Left forelimb (tissue), 1 donor: ENCODE measurements at regions not wholly inside any gene's neighbourhood (a gene's known extent, or its start where the extent isn't known, plus 50 kb on each side); places are given as distances from the start of the nearest gene placed in this dataset.
"Not testable (repeated sequence)": the region's sequence is repeated elsewhere in the genome, so short reads cannot be mapped to it uniquely, and the experiment has no call there.

Experiments used
- DNase-seq: peaks from one replicate; pipeline ENCODE4 v3.0.0-alpha.2; 2018; ENCODE audit warnings: low spot score

- DNase-seq: no peak
Observed at GRCh38 chr9:94033383-94033782, 50.9 kb upstream of the PTPDC1 start.

GRCh38 chr9:94031946-94032345 lies 52.3 kb upstream of the PTPDC1 start:
- no peak for DNase-seq

GRCh38 chr9:94031380-94031779 lies 52.9 kb upstream of the PTPDC1 start:
- no peak for DNase-seq

- peak; percentile 90 for DNase-seq
Observed at GRCh38 chr9:94030318-94031179, 53.7 kb upstream of the PTPDC1 start.

GRCh38 chr9:94029932-94030317 lies 54.3 kb upstream of the PTPDC1 start:
- DNase-seq: no peak

GRCh38 chr9:94026816-94027215 lies 57.4 kb upstream of the PTPDC1 start:
- DNase-seq: no peak

- DNase-seq: not testable (repeated sequence)
Observed at GRCh38 chr9:94022476-94022875, 61.8 kb upstream of the PTPDC1 start.

GRCh38 chr9:94020836-94021235 lies 63.4 kb upstream of the PTPDC1 start:
- DNase-seq: not testable (repeated sequence)

- DNase-seq: no peak
Observed at GRCh38 chr9:94018628-94019027, 63.5 kb upstream of the BARX1 start.

- DNase-seq: no peak
Observed at GRCh38 chr9:94017939-94018531, 62.9 kb upstream of the BARX1 start.

- no peak for DNase-seq
Observed at GRCh38 chr9:94016744-94017143, 61.6 kb upstream of the BARX1 start.

- DNase-seq: no peak
Observed at GRCh38 chr9:94014920-94015319, 59.8 kb upstream of the BARX1 start.

- no peak for DNase-seq
Observed at GRCh38 chr9:94014066-94014654, 59.0 kb upstream of the BARX1 start.

- DNase-seq: no peak
Observed at GRCh38 chr9:94010980-94011533, 55.9 kb upstream of the BARX1 start.

GRCh38 chr9:94005272-94005901 lies 50.2 kb upstream of the BARX1 start:
- DNase-seq: no peak
